Osteoblast (primary cell): ENCODE measurements at regions not wholly inside any gene's neighbourhood (a gene's known extent, or its start where the extent isn't known, plus 50 kb on each side); places are given as distances from the start of the nearest gene placed in this dataset.

Source experiments
- DNase-seq: peaks from one replicate; pipeline ENCODE4 v3.0.0; 2011; ENCODE audit warnings: low spot score, mixed read lengths; ENCODE audit not compliant: insufficient read length; ENCODE audit errors: missing footprints
- H2AFZ ChIP-seq: 2 replicates; pipeline ENCODE4 v1.6.0; 2011; ENCODE audit warnings: mild to moderate bottlenecking, low read length
- H3K27ac ChIP-seq: 2 replicates; pipeline ENCODE4 v1.5.1; 2011; ENCODE audit warnings: mild to moderate bottlenecking, low read depth, low read length, moderate library complexity
- H3K27me3 ChIP-seq: 2 replicates; pipeline ENCODE4 v1.6.0; 2012; ENCODE audit warnings: mild to moderate bottlenecking, control low read depth, inconsistent platforms, low read length, moderate library complexity; ENCODE audit not compliant: insufficient read depth
- H3K36me3 ChIP-seq: 2 replicates; pipeline ENCODE4 v1.5.1; 2011; ENCODE audit warnings: mild to moderate bottlenecking, low read length, control low read depth, moderate library complexity; ENCODE audit not compliant: insufficient read depth
- H3K4me1 ChIP-seq: 2 replicates; pipeline ENCODE4 v1.5.1; 2011; ENCODE audit warnings: mild to moderate bottlenecking, low read length, control low read depth, moderate library complexity; ENCODE audit not compliant: insufficient read depth
- H3K4me2 ChIP-seq: 2 replicates; pipeline ENCODE4 v1.6.0; 2011; ENCODE audit warnings: mild to moderate bottlenecking, low read length; ENCODE audit not compliant: insufficient read depth
- H3K4me3 ChIP-seq: fragments of 200-600 bp; sonication (generic); 3 replicates; pipeline ENCODE4 v1.5.1; 2012; ENCODE audit warnings: mild to moderate bottlenecking, low read length, inconsistent platforms; ENCODE audit not compliant: insufficient read depth
- H3K79me2 ChIP-seq: 2 replicates; pipeline ENCODE4 v1.6.0; 2012; ENCODE audit warnings: mild to moderate bottlenecking, low read length, control low read depth, inconsistent platforms; ENCODE audit not compliant: insufficient read depth
- H3K9me3 ChIP-seq: 2 replicates; pipeline ENCODE4 v1.5.1; 2011; ENCODE audit warnings: low read depth, low read length, control low read depth
- H4K20me1 ChIP-seq: 2 replicates; pipeline ENCODE4 v1.6.0; 2012; ENCODE audit warnings: mild to moderate bottlenecking, low read length, control low read depth; ENCODE audit not compliant: insufficient read depth
- CTCF ChIP-seq: IDR thresholded peaks from 2 replicates; pipeline ENCODE4 v1.5.1; 2011; ENCODE audit warnings: mild to moderate bottlenecking, low read depth, low read length, moderate library complexity; ENCODE audit errors: extremely low read depth

GRCh38 chrX:38893441-38893840, 92.2 kb downstream of the MID1IP1 start:
- DNase-seq, result peak; percentile 72
- H3K36me3 ChIP-seq, result no peaks in the 10 kb centered on the region
- H3K4me3 ChIP-seq, result no peak overlapping the region
- H2AFZ ChIP-seq, result no peak overlapping the region
- H3K4me2 ChIP-seq, result no peak overlapping the region
- no peaks in the 10 kb centered on the region for H3K79me2 ChIP-seq
- H3K9me3 ChIP-seq, result no peaks in the 10 kb centered on the region
- TF ChIP-seq CTCF, result no peak
- H3K27ac ChIP-seq, result no peak overlapping the region
- peaks cover 3% of the 10 kb centered on the region for H3K4me1 ChIP-seq
- no peaks in the 10 kb centered on the region for H4K20me1 ChIP-seq
- peaks cover 9% of the 10 kb centered on the region for H3K27me3 ChIP-seq

GRCh38 chrX:38895775-38896174, 94.5 kb downstream of the MID1IP1 start:
- no peak for TF ChIP-seq CTCF
- no peaks in the 10 kb centered on the region for H3K9me3 ChIP-seq
- no peak overlapping the region for H3K4me2 ChIP-seq
- H3K27ac ChIP-seq, result no peak overlapping the region
- H3K36me3 ChIP-seq, result no peaks in the 10 kb centered on the region
- H4K20me1 ChIP-seq, result no peaks in the 10 kb centered on the region
- no peaks in the 10 kb centered on the region for H3K79me2 ChIP-seq
- no peak for DNase-seq
- no peak overlapping the region for H3K4me3 ChIP-seq
- H3K4me1 ChIP-seq, result peaks cover 3% of the 10 kb centered on the region
- peaks cover 9% of the 10 kb centered on the region for H3K27me3 ChIP-seq
- H2AFZ ChIP-seq, result no peak overlapping the region

- no peaks in the 10 kb centered on the region for H3K9me3 ChIP-seq
- H3K4me1 ChIP-seq, result no peaks in the 10 kb centered on the region
- H3K79me2 ChIP-seq, result no peaks in the 10 kb centered on the region
- H3K36me3 ChIP-seq, result no peaks in the 10 kb centered on the region
- H4K20me1 ChIP-seq, result no peaks in the 10 kb centered on the region
- H3K27me3 ChIP-seq, result peaks cover 9% of the 10 kb centered on the region
- no peak overlapping the region for H3K4me3 ChIP-seq
- no peak overlapping the region for H2AFZ ChIP-seq
- H3K27ac ChIP-seq, result no peak overlapping the region
- TF ChIP-seq CTCF, result no peak
- no peak overlapping the region for H3K4me2 ChIP-seq
- DNase-seq, result peak; percentile 56
These were observed 95.6 kb downstream of the MID1IP1 start for GRCh38 chrX:38896724-38897298.

DNA sequence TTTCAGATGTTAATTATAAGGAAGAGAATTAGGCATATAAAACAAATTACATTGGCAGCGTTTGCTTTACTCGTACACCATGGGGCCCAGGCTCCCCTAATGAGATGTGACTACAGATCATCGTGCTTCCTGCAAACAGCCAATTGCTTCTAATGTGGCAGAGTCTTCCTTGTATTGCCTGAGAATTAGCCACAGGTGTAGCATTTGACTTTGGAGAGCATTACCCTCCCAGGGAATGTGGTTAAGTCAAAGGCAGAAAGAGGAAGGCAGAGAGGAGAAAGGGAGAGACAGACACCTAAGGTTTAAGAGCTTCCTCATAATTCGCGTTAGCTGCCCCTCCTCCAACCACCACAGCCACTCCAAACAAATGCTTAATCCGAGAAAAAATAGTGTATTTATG, 97.0 kb downstream of the MID1IP1 start:
- Histone ChIP-seq H3K4me1 (no peaks in the 10 kb centered on the region), H3K4me3 (no peak overlapping the region), H3K36me3 (no peaks in the 10 kb centered on the region), H3K27ac (no peak overlapping the region), H3K4me2 (no peak overlapping the region), H4K20me1 (no peaks in the 10 kb centered on the region), H3K79me2 (no peaks in the 10 kb centered on the region), H3K27me3 (peaks cover 9% of the 10 kb centered on the region), H2AFZ (no peak overlapping the region), H3K9me3 (no peaks in the 10 kb centered on the region)
- no peak for DNase-seq
- TF ChIP-seq CTCF, result no peak
